ENCODE measurements at regions not wholly inside any gene's neighbourhood (a gene's known extent, or its start where the extent isn't known, plus 50 kb on each side); places are given as distances from the start of the nearest gene placed in this dataset.

DNA sequence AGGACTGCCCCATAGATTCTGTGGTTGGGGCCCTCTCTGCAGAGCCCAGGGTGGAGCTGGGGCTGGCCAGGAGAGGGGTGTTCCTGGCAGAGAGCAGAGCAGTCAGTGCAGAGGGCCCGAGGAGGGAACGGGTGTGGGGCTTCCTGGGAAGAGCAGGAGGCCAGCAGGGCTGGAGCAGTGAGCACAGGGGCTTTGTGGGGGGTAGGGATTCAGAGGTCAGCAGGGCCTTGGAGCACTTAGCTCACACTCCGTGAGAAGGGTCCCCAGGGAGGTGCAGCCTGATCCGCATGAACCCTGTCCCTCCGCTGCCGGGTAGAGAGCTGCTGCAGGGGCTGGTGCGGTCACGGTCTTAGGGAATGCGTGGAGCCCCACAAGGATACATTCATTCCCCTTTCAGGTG lies 113.0 kb upstream of the CIBAR2 start:
- TF ChIP-seq CTCF (IDR thresholded peaks at IDR 0.05; ENCODE audit: poor library complexity) (no peak), EZH2phosphoT487 (IDR thresholded peaks at IDR 0.05; ENCODE audit: low read depth, severe bottlenecking, unreplicated experiment) (no peak), EZH2 (IDR thresholded peaks at IDR 0.05; ENCODE audit: borderline replicate concordance) (no peak)

All from hepatocyte (in vitro differentiated cells).